ENCODE measurements at regions not wholly inside any gene's neighbourhood (a gene's known extent, or its start where the extent isn't known, plus 50 kb on each side); places are given as distances from the start of the nearest gene placed in this dataset.
A peak's percentile ranks its signal among the peaks of the same experiment; 100 is the strongest.

- DNase-seq: no peak
Observed at GRCh38 chr1:17982197-17982596, 125.4 kb upstream of the IGSF21 start.

DNA sequence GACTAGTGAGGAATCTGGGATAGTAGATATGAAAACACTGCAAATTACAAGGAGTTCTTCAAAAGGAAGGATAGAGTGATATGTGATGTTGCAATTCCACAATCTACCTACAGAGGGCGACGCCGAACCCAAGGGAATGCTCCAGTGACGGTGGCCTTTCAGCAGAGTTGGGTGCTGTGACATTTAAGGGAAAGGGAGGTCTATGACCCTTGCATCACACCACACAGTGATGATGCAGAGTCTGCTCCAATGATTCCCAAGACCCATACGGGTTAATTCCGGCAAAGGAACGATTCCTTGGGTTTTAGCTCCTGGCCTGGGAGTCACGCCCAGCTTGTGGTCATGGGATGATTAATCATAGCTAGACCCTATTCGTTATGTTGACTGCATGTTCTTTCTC, 123.0 kb upstream of the IGSF21 start:
- peak; percentile 22 for DNase-seq

DNA sequence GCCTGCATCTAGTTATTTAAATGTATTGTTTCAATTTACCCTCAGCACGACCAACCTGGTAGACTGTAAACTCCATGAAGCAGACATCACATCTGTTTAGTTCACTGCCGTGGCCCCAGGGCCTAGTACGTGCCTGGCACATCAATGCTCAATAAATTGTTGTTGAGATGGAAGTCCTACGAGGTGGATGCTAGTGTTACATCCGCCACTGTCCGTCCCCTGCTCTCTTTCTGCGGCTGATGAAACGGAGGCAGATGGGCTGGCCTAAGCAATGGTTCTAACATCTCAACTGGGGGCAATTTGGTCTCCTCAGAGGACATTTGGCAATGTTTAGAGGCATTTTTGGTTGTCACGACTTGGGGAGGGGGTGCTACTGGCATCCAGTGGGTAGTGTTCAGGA, 121.4 kb upstream of the IGSF21 start:
- DNase-seq: no peak

DNA sequence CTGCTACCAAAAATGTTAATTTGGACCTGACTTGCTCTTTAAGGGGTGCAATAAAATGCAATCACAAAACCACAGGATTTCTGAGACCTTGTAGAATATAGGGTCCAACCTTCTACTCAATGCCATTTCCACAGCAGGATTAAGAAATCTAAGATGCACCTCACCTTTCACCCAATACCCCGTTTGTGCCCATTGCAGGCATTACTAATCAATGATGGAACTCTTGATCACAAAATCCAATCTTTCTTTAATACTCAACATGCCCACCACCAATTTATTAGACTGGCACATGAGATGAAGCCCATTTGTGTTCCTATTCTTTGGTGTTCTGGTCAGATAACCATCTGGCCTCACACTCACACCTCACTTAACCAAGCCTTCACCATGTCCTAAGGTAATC, 117.2 kb upstream of the IGSF21 start:
- no peak for DNase-seq

GRCh38 chr1:17991996-17992395, 115.6 kb upstream of the IGSF21 start:
- no peak for DNase-seq

GRCh38 chr1:17992800-17993199, 114.8 kb upstream of the IGSF21 start:
- DNase-seq: no peak

DNA sequence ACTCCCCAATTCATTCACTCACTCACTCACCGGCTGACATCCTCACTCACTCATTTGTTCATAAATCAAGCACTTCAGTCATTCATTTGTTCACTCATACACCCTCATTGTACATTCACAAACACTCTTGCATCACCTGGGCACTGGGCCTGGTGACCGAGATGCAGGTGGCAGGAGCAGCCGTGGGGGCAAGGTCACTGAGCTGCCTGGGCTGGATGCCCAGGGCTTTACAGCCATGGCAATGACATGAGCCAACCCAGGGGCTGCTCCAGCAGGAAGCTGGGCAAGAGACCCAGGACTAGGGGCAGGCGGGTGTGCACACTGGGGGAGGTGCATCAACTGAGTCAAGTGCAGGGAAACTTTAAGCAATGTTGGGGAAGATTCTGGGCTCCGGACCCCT, 113.6 kb upstream of the IGSF21 start:
- DNase-seq: no peak

- DNase-seq: no peak
Observed at GRCh38 chr1:17995480-17995879, 112.1 kb upstream of the IGSF21 start.

- no peak for DNase-seq
Observed at GRCh38 chr1:17998889-17999288, 108.7 kb upstream of the IGSF21 start.

DNA sequence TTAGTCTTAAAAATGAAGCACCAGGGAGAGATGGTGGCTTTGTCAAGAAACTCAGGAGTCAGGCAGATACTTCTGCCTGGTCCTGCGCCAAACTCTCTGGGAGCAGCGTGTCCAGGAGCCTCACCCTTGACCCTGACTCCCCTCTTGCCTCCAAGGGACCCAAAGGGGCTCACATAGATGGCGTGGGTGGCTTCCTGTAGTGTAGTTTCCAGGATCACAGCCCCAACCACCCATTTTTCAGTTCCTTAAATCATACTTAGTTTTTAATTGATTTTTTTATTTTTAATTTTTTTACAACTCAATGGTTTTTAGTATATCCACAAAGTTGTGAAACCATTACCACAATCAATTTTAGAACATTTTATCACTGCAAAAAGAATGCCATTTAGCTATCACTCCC, 107.7 kb upstream of the IGSF21 start:
- no peak for DNase-seq

DNA sequence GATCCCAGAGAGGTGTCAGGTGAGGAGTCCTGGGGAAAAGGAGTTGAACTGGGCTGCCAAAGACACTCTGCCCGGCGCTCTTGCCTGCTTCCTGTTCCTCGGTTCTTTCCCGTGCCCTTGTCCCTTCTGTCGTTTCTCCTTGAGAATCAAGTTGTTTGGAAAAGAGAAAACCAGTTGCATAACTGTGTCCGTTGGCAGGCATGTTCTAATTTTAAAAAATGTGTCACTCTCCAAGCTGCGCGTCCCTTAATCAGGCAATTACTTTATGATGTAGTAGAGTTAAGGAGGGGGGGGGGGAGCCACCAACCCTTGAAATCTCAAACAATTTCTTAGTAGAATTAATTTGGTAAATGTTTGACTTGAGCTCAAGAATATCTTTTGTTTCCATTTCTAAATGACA, 105.9 kb upstream of the IGSF21 start:
- DNase-seq: no peak

- no peak for DNase-seq
Observed at GRCh38 chr1:18004278-18004677, 103.3 kb upstream of the IGSF21 start.

GRCh38 chr1:18005238-18005637, 102.4 kb upstream of the IGSF21 start:
- DNase-seq: peak; percentile 12

DNA sequence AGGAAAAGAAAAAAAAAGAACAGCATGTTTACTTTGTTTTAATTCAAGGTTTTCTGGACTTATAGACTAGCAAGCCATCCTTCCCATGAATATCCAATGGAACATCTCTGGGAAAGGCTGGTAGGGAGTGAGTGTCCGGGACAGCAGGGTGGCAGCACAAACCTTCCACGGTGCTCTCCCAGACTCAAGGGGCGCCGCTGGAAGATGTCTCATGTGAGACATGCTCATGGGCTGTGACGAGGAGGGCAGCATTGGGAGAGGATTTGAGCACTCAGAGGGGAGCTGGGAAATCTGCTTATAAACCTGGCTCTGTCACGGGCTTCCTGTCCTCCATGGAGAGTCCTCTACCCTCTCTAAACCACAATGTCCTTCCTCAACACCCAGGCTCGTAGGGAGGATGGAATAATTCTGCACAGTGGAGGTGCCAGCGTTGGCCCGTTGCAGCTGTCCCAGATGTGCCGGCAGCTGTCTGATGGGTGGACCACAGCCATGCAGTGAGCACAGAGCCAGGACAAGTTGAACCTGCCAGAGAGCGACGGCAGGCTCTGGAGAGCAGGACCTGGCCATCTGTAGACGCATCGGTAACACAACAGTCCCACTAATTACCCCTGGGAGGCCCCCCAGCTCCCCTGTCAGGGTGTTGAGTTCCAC, 100.1 kb upstream of the IGSF21 start:
- no peak for DNase-seq

- DNase-seq: no peak
Observed at GRCh38 chr1:18008081-18008480, 99.5 kb upstream of the IGSF21 start.

GRCh38 chr1:18009055-18009454, 98.5 kb upstream of the IGSF21 start:
- DNase-seq: no peak

DNA sequence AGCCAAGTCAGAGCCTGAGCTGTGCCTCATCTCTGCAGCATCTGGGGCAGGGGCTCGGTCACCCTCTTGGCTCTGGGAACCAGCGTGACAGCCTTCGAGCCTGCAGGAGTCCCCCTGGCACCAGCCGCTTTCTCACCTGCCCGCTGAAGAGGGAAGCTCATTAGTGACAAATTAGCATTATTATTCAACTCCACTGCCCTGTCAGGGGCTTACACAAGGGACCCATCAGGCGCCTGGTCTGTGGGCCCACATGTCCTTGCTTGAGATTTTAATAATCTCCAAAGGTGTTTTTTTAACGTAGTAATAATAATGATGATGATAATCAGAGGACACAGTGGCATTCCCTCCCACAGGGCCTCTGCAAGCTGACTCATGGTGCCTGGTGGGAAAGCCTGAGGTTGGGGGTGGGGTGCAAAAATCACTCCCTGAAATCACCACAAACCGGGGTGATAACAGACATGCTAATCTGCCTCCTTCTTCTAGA, 98.1 kb upstream of the IGSF21 start:
- no peak for DNase-seq

- no peak for DNase-seq
Observed at GRCh38 chr1:18010408-18010807, 97.2 kb upstream of the IGSF21 start.

GRCh38 chr1:18010945-18011344, 96.7 kb upstream of the IGSF21 start:
- no peak for DNase-seq

DNA sequence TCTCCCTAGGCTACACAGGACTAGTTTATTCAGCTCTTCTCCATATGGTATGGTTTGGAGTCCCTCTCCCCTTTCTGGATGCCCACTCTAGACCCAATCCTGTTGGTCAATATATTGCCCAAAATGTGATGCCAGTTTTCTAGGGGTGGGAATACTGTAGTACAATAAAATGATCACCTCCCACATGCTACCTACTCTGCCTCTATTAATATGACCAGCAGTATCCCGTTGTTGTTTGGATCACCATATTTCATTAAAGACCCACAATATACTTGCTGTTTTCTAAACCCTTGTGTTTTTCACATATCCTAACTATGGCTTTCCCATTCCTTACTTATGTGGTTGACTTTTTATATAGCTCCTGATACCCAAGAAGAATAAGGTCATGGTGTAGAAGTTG, 95.9 kb upstream of the IGSF21 start:
- DNase-seq: no peak

GRCh38 chr1:18012686-18013085, 94.9 kb upstream of the IGSF21 start:
- no peak for DNase-seq

GRCh38 chr1:18013216-18013615, 94.4 kb upstream of the IGSF21 start:
- DNase-seq: no peak

- no peak for DNase-seq
Observed at GRCh38 chr1:18015719-18016118, 91.9 kb upstream of the IGSF21 start.

GRCh38 chr1:18018366-18018765, 89.2 kb upstream of the IGSF21 start:
- no peak for DNase-seq

DNA sequence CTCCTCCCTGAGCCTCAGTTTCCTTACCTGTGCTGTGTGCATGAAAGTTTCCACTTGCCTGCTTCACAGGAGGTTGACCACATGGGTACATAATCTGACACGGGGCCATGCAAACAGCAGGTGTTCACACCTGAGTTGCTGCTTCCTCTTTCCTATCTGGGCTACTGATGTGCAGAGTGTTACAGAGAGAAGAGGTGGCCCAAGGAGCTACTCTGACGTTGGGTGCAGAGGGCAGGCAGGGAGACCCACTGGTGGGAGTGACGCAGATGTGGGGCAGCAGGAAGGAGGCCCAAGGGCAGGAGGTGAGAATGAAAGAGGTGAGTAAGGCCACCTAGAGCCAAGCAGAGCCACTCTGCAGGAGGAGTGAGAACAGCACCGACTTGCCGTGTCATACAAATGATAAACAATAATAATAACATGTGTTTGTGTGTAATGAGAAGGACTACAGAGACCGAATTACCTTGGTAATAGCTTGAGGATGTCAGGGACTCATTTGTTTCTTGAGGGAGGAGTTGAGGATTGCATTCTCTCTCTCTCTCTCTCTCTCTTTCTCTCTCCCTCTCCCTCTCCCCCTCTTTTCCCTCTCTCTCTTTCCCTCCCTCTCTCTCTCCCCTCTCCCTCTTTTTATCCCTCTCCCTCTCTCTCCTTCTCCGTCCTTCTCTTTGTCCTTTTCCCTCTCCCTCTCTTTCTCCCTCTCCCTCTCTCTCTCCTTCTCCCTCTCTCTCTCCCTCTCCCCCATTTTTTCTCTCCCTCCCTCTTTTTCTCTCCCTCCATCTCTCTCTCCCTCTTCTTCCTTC, 87.4 kb upstream of the IGSF21 start:
- no peak for DNase-seq

Measured in inflammatory macrophage treated with lipopolysaccharide for 4 hours (primary cell).